ENCODE measurements at regions not wholly inside any gene's neighbourhood (a gene's known extent, or its start where the extent isn't known, plus 50 kb on each side); places are given as distances from the start of the nearest gene placed in this dataset.
"Not testable (repeated sequence)": the region's sequence is repeated elsewhere in the genome, so short reads cannot be mapped to it uniquely, and the experiment has no call there.

DNA sequence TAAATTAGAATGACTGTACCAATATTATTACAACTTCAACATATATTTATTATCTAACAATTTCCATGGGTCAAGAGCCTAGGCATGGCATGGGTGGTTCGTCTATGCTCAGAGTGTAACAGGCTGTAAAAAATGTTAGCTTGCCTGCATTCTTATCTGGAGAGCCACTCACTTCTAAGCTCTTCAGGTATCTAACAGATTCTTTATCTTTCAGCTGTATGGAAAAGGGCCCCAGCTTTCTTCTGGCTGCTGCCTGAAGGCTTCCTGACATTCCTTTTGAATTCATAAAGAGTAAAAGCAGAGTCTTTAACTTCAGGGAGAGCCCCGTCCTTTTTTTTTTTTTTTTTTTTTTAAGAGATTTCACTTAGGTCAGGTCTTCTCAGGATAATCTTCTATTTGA, 648.8 kb downstream of the NXPH1 start:
- no peak for DNase-seq

DNA sequence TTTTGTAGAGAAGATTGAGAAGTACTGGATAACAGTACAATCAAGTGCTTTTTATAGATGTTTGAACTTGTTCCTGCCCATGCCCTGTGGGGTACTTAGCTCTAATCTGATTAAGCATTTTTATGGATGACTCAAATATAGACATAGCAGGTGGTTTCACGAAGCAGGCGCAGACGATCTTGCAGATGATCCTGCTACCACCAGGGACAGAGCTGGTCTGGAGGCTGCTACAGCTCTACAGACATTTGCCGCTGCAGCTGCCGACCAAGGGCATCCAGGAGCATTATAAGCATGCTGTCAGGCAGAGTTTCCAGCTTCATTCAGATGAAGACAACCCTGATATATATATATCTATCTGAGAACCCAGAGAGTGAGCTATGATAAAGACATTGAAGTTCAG, 650.4 kb downstream of the NXPH1 start:
- DNase-seq: no peak

DNA sequence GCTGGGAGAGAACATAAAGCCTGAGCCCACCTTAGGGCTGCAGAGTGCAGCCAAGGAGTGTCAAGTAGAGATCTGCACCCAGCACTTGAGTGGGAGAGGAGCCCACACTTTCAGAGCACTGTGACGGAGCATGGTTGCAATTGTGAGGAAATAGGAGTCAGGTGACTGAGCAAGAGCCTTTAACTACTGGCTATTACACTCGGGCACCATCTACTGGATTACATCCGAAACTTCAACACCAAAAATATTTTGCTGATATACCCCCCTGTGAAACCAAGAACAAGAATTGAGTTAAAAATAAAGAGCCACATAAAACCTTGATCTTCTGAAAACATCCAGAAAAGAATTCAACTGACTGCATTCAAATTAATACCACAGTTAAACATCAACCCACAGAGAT, 657.9 kb downstream of the NXPH1 start:
- no peak for DNase-seq

DNA sequence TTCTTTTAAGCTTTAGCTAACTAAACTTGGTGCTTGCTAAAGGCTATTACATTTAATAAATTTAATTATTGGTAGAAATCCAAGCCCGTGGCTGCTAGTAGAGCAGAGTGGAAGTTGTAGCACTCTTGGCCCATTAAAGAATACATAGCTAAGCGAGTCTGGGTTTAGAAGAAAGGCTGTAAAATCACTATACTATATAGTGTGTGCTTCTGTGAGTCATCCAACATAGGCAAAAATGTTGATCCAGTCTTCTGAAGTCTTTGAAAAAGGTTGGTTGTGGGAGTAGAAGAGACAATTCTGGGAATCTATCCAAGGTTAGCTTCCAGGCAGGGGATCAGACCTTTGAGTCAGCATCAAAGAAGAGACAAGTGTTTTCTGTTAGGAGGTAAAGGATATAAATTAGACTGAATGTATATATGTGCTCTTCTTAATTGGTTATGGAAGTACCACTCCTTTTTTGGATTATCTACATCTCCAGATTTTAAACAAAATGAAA, 664.2 kb downstream of the NXPH1 start:
- DNase-seq: no peak

DNA sequence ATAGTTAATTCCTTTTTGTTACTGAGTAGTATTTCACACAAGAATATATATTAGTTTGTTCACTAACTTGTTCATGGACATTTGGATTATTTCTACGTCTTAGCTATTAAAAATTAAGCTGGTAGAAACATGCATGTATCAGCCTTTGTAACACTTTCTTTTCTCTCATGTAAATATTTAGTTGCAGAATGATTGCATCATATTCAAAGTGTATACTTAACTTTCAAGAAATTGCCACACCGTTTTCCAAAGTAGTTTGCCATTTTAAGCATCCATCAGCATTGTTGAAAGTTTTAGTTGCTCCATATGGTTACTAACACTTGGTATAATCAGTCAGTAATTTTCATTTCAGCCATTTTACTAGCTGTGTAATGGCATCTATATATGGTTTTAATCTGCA, 666.9 kb downstream of the NXPH1 start:
- DNase-seq: no peak

DNA sequence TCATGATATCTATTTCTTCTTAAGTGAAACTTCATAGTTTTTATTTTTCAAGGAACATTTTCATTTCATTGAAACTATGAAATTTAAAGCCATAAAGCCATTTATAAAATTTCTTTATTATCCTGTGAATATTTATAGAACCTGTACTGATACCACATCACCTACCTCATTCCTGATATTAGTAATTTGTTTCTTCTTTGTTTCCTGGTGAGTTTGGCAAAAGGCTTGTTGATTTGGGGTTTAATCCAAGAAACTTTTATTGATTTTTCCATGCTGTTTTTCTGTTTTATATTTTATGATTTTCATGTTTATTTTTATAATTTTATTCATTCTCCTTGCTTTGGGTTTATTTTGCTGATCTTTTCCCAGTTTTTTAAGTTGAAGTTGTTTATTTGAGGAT, 669.4 kb downstream of the NXPH1 start:
- DNase-seq: no peak

DNA sequence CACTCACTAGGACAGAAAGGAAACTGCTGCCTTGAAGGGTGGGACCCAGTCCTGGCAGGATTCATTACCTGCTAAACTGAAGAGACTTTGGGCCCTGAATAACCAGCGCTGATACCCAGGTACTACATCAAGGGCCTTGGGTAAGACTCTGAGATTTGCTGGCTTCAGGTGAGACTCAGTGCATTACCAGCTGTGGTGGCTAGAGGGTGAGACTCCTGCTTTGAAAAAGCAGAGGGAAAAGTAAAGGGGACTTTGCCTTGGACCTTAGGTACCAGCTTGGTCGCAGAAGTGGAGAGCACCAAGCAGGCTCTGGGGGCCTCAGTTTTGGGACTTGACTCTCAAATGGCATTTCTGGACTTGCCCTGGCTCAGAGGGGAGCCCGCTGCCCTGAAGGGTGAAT, 673.3 kb downstream of the NXPH1 start:
- DNase-seq: no peak

DNA sequence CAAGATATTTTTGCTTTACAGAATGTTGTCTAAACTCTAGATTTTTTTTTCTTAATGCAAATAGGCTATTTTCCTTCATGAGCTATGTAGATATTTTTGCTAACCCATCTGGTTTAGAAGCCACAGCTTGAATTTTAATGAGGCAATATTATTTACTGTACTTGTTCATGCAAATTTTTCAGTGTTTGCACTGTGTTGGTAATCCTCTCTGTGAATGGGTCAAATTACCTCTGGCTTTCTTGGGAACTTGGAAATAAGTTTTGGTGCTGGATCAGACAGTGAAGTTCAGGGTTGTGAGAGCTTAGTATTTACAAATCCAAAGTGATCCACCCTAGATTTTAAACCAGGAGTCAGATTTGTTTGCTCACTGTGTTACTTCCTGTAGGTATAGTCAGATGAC, 686.9 kb downstream of the NXPH1 start:
- DNase-seq: no peak

DNA sequence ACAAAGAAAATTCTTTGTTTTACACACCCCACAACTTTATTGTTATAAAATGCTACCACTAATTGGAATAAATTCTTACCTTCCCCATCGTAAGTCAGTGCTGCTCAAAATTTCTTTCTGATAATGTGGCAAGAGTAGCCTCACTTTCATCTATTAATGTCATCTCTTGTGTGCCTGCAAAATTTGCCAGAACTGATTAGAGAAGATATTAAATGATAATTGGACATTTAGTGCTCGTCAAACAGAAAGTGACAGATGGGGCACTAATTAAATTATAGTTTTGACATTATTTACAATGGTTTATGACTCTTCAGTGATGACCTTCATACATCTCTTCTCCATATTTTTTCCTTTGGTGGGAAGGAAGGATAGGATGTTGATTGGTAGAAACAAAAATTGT, 690.9 kb downstream of the NXPH1 start:
- DNase-seq: no peak

DNA sequence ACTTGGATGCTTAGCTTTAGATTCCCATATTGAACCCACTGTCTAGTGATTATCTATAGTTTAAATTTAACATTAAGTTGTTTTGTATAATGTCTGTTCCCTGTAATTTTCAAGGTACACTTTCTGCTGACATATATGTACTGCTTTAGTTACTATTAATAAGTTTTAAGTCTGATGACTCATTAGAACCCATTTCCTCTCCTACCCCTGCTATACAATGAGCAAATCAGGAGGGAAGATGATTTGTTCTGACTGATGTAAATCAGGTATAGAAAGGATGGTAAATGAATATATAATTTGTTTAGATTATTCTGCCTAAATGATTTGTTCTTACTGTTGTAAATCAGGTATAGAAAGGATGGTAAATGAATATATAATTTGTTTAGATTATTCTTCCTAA, 691.8 kb downstream of the NXPH1 start:
- DNase-seq: no peak

DNA sequence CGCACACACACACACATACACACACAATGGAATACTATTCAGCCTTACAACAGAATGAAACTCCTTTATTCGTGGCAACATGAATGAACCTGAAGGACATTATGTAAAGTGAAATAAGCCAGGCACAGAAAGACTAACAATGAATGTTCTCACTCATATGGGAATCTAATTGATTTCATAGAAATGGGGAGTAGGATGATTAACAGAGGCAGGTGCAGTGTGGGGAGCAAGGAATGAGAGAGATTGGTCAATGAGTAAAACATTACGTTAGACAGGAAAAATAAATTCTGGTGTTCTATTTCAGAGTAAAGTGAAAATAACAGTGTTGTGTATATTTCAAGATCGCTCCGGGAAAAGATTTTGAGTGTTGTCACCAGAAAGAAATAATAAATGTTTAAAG, 694.5 kb downstream of the NXPH1 start:
- no peak for DNase-seq

DNA sequence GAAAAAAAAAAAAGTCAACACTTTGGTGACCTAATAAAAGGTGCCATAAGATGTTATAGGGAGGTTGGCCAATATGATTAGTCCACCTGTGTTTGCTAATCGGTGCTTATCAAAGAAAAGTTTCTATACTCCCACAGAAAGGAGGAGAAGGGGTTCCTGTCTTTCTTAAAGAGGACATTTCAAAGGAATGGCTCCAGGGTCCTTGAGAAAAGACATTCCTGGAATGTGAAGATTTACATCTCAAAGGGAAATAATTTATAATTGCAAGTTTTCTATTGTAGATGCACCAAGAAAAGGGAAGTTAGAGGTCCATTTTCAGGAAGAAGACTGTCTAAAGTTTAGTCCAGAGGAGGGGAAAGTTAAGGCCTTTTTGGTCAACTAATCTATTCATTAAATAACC, 715.3 kb downstream of the NXPH1 start:
- DNase-seq: no peak

DNA sequence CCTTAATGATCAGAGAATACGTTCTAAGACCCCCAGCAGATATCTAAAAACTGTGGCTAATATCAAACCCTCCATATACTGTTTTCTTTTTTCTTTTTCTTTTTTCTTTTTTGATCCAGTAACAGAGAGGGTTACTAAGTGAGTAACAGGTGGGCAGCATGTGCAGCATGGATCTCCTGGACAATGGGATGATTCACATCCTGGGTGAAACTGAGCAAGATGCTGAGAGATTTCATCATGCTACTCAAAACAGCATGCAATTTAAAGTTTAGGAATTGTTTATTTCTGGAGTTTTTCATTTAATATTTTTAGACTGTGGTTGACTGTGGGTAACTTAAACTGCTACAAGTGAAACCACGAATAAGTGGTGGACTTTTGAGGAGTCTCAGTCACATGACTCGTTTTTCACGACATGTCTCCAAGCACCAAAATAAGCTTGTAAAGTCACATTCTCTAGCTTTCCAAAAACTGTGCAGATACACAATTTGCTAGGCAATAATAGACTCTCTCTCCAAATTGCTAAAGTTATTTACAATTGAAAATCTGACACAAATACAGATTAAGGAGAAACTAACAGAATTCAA, 716.2 kb downstream of the NXPH1 start:
- DNase-seq: no peak

DNA sequence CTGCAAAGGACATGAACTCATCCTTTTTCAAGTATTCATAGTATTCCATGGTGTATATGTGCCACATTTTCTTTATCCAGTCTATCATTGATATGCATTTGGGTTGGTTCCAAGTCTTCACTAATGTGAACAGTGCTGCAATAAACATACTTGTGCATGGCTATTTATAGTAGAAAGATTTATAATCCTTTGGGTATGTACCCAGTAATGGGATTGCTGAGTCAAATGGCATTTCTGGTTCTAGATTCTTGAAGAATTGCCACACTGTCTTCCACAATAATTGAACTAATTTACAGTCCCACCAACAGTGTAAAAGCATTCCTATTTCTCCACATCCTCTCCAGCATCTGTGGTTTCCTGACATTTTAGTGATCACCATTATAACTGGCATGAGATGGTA, 730.3 kb downstream of the NXPH1 start:
- not testable (repeated sequence) for DNase-seq

DNA sequence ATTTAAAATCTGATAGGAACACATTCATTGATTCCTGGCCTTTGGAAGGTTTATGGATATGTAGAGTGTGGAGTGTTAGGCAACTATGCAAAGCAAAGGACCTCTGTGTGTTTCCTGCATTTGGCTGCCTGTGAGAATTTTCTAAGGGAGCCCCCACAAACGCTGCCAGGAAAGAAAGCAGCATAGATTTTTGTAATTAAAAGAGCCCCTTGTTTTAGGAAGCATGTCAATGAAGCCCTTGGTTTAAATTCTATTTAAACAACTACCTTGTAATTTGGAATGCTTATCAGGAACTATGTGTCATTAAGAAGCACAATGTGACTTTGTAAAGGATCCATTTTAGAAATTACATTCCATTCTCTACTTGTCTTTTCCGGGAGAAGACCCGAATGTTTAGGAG, 742.5 kb downstream of the NXPH1 start:
- DNase-seq: no peak

DNA sequence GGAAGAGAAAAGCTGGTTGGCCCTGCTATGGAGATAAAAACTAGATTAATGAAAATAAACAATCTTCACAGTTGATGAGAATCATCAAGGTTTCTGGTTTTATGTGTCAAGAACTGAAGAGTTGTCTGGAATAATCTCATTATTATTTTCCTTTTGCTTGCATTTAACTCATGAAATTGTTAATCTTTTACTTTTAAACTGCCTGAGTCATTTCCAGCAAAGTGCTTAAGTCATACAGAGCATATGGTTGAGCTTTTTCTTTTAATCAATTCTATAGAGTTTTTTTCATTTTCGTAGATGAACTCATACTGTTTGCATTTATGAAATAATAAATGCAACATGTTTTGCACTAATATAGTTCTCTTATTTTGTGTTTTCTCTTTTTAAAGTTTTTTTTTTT, 747.9 kb downstream of the NXPH1 start:
- DNase-seq: no peak

DNA sequence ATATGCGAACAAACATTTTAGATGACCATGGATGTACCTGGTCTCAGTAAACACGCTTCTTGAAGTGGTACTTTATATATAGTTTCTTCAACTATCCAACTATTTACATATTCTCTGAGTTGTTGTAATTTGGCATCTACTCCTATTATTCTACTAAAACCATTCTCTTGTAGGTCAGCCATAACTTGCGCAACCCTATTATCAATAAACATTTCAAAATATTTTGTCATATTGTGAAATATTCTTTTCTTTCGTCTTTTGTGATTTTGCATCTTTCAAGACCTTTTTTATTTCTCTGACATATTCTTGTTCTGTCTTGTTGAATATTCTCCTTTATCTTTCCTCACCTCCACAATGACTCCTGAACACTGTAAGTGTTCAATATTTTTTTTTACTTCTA, 753.3 kb downstream of the NXPH1 start:
- no peak for DNase-seq

DNA sequence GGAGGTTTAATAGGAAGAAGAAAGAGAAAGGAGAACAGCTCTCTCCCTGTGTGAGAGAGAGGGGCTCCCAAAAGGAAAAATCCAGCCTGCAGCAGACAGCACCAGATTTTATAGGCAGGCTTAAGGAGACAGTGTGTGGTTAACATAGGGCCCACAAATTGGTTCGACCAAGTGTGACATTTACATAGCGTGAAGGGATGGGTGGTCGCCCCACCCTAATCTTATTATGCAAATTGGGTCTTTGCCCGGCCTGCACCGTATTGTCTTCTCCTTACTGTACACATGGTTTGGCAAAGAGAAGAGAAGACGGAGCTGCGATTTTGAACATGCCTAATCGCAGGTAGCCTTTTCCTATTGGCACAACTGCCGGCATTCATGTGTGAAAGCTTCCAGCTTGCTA, 756.3 kb downstream of the NXPH1 start:
- DNase-seq: no peak

DNA sequence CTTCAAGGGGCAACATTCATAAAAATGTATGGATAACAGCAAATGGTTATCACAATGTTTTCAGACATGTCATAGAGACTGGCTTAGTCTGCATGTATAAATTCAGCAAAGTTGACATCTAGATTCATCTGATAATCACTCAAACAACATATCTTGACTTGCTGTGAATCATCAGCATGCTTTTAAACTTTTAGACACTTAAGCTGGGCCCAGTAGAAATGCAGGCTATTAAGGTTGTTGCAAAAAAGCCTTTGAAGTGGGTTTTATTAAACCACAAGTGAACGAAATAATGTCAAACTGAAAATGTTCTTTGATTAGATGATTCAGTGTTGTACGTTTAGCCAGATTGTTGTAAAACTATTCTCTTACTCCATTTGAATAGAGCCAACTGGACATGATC, 759.6 kb downstream of the NXPH1 start:
- DNase-seq: no peak

DNA sequence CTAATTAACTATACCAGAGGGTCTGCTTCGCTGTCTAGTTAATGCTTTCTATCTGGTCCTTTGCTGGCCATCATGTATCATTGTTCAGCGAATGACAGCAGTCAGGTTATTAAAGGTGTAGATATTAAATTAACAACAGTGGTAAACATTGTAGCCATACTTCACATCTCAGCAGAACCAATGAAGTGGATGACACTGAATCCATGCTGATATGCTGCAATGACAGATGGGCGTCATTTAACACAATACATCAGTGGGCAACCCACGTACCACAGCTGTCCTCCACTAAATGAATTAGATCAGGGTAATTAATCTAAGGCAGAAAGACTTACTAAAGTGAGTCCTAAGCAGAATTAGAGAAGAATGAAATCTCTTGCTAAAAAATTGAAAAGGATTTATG, 767.2 kb downstream of the NXPH1 start:
- no peak for DNase-seq

DNA sequence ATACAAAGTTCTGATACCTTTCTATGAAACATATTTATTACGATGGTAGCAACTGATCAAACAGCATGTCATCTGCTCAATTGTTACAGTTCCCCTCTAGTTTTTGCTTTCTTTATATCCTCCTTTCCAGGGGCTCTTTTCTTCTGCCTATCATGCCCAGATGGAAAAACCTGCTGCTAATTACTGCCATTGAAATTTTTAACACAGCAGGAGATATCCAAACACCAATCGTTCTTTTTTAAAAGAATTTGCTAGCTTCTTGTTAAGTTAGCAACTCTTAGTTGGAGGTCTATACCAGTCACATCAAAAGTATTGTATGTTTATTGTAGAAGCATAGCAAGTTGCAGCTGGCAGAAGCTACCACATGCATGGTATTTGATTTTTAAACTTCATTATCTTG, 768.5 kb downstream of the NXPH1 start:
- no peak for DNase-seq

DNA sequence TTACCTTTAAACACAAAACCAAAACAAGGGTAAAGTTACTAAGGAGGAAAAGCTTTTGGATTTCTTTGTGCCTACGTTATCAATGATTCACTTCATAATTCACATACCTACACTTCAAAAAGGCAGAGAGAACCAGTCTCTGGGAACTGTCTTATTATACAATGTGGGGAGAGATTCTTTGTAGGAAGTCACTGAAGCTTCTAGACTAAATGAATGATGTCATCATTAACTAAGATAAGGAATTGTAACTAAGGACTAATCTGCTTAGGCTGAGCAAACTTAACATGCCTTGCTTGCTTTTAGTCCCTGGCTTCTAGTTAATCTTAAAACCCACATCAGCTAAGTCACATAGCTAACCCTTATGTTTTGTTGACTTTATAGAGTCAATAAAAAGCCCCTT, 771.2 kb downstream of the NXPH1 start:
- no peak for DNase-seq

DNA sequence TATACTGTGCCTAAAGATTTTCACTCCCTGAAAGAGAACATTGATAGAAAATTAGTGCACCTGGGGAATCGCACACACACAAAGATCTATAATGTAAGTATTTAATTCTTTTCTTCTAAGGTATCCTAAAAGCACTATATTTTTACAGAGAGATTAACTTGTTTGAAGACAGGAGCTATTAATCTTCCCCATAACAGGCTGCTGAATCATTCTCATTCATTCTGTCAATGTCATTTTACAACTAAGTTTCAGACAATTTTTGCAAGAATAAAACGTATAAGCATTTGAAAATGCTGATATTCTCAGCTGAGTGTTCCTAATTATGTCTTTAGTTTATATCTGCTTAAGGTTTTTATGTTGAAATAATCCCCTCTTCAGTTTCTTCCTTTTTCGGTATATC, 776.7 kb downstream of the NXPH1 start:
- DNase-seq: no peak

DNA sequence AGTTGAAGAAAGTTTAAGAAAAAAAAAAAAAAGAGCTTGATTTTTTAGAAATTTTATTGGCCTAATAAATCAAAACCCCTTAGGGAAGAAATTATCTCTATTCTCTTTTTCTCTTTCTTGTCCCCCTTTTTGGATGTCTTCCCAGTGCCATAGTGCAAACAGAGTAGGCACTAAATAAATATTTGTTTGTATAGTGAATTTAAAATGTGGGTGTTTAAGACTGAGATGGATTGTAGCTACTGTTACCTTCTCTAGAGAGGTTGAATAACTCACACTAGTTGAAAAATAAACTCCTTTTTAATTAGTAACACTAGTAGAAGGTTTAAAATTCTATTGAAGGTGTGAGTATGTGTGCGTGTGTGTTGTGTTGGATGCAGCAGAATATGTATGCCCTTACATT, 783.8 kb downstream of the NXPH1 start:
- DNase-seq: no peak

DNA sequence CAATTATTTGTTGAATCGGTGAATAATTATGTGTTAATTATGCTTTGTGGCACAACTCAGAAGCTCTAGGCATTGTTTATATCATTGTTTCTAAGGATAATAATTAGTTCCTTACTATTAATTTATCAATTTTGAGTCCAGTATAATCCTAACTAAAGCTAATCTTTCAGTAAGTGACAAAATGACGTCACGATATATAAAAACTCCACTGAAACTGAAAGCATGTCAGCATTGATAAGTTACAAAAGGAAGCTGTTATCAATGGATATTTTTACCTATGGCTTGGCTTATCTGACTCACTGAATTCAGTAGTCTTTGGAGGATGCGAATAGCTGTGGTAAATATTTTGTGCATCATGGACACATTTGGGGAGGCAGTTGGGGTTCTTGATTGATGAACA, 793.1 kb downstream of the NXPH1 start:
- no peak for DNase-seq

DNA sequence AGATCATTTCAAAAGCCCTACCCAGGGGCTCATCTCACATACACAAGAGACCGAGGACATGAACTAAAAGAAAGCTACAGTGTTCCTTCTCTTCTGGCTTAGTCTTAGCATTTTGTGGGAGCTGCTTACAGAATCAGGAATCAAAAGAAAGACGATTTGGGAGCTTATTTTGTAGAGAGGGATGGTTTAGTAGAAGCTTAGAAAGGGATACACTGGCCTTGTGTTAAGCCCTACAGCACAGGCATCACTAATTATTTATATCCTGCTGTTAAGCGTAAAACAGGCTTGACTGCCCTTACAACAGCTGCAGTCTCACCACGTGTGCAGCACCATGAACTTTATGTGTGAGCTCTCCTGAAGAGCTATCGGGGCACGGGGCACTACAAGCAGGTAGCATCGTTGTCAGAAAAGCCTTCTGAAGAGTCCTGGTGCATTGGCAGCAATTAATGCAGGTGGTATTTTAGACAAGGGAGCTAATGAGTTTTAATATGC, 798.3 kb downstream of the NXPH1 start:
- DNase-seq: no peak

Measured in fibroblast of upper back skin (primary cell).